H1 (cell line): ENCODE measurements at regions not wholly inside any gene's neighbourhood (a gene's known extent, or its start where the extent isn't known, plus 50 kb on each side); places are given as distances from the start of the nearest gene placed in this dataset.

Source experiments
- ASH2L ChIP-seq: fragments of 200-600, 300-600 bp; sonication (generic); IDR thresholded peaks from one replicate; pipeline ENCODE4 v1.7.1; 2017; ENCODE audit warnings: low read length
- CBX8 ChIP-seq: fragments of 300-800, 300-1000 bp; sonication (generic); IDR thresholded peaks from 2 replicates; pipeline ENCODE4 v1.7.1; 2016; ENCODE audit warnings: low read depth, low read length, borderline replicate concordance
- RNF2 ChIP-seq: fragments of 200-900, 300-1000 bp; sonication (generic); IDR thresholded peaks from 2 replicates; pipeline ENCODE4 v1.7.1; 2016; ENCODE audit warnings: borderline replicate concordance, low read depth, mild to moderate bottlenecking, antibody characterized with exemption, low read length; ENCODE audit not compliant: poor library complexity, severe bottlenecking; ENCODE audit errors: missing control alignments

- TF ChIP-seq RNF2 (no peak), ASH2L (no peak), CBX8 (no peak)
These were observed 542.1 kb downstream of the ADCYAP1 start (continued) for GRCh38 chr18:1446765-1447164.
